Natural killer cell (primary cell): ENCODE measurements at regions not wholly inside any gene's neighbourhood (a gene's known extent, or its start where the extent isn't known, plus 50 kb on each side); places are given as distances from the start of the nearest gene placed in this dataset.

ENCODE experiments used
- ATAC-seq, 3 donors: fragments of 150-1000 bp in 2 of 3; fragments of 200-7000 bp in 1 of 3; cut with Tn5 transposase; 1 replicate in 1 of 3; 2 replicates in 2 of 3; pipeline ENCODE4 v1.10.0; 2021; ENCODE audit warnings: mild to moderate bottlenecking in 2 of 3, moderate library complexity in 2 of 3
- DNase-seq, 2 donors: peaks; one replicate each; pipeline versions ENCODE4 v3.0.0 to v3.0.0-alpha.2; 2013 to 2021; ENCODE audit warnings: mixed read lengths in 1 of 2
- H3K27ac ChIP-seq: one replicate; pipeline ENCODE4 v1.5.1; 2013; ENCODE audit warnings: mild to moderate bottlenecking, low read length
- H3K27me3 ChIP-seq: one replicate; pipeline ENCODE4 v1.6.1; 2013; ENCODE audit warnings: low read length; ENCODE audit not compliant: control insufficient read depth, insufficient read depth
- H3K36me3 ChIP-seq: one replicate; pipeline ENCODE4 v1.6.1; 2013; ENCODE audit warnings: low read length; ENCODE audit not compliant: control insufficient read depth, insufficient read depth
- H3K4me1 ChIP-seq: one replicate; pipeline ENCODE4 v1.6.1; 2013; ENCODE audit warnings: low read length; ENCODE audit not compliant: control insufficient read depth, insufficient read depth
- H3K4me3 ChIP-seq: one replicate; pipeline ENCODE4 v1.5.1; 2013; ENCODE audit warnings: low read length
- H3K9me3 ChIP-seq: one replicate; pipeline ENCODE4 v1.6.1; 2013; ENCODE audit warnings: low read length; ENCODE audit not compliant: control insufficient read depth, insufficient read depth
- H3K27ac Mint-ChIP-seq, 2 donors: one replicate each; pipeline ENCODE4 v1.8.0; 2022; ENCODE audit warnings: mild to moderate bottlenecking in 2 of 2, mixed read lengths in 2 of 2, moderate library complexity in 1 of 2
- H3K27me3 Mint-ChIP-seq, 2 donors: one replicate each; pipeline ENCODE4 v1.8.0; 2022; ENCODE audit warnings: low read depth in 2 of 2, mixed read lengths in 2 of 2
- H3K36me3 Mint-ChIP-seq: one replicate; pipeline ENCODE4 v1.8.0; 2022; ENCODE audit warnings: mixed read lengths
- H3K4me1 Mint-ChIP-seq, 2 donors: one replicate each; pipeline ENCODE4 v1.8.0; 2022; ENCODE audit warnings: mixed read lengths in 2 of 2
- H3K4me3 Mint-ChIP-seq: one replicate; pipeline ENCODE4 v1.8.0; 2022; ENCODE audit warnings: mild to moderate bottlenecking, moderate library complexity, mixed read lengths
- H3K9me3 Mint-ChIP-seq, 2 donors: one replicate each; pipeline ENCODE4 v1.8.0; 2022; ENCODE audit warnings: mixed read lengths in 2 of 2
- CTCF ChIP-seq: fragments of 200-600 bp; IDR thresholded peaks from one replicate; pipeline ENCODE4 v1.8.0; 2022; ENCODE audit warnings: antibody characterized with exemption
- WGBS: methylation state at CpG from one replicate; pipeline ENCODE4 v1.1.7; 2013; ENCODE audit warnings: missing lambda C conversion rate; ENCODE audit not compliant: insufficient coverage; 5-methylcytosine and 5-hydroxymethylcytosine counted together
- intact Hi-C: fragments of 100-400 bp; cut with micrococcal nuclease; formaldehyde crosslinking; loops from one replicate; pipeline ENCODE4 v1.14.2; 2022

- DNase-seq (no peak), ATAC-seq (no peak)
- no peaks in the 10 kb centered on the region for H3K27me3 ChIP-seq
- no peak overlapping the region for H3K27ac ChIP-seq
- H3K9me3 Mint-ChIP-seq, result peaks cover 6 to 11% of the 10 kb centered on the region in 2 donors
- TF ChIP-seq CTCF, result no peak
- no peaks in the 10 kb centered on the region for H3K36me3 Mint-ChIP-seq
- no peaks in the 10 kb centered on the region for H3K4me1 ChIP-seq
- H3K4me1 Mint-ChIP-seq, result no peaks in the 10 kb centered on the region
- H3K9me3 ChIP-seq, result peaks cover 4% of the 10 kb centered on the region
- H3K27me3 Mint-ChIP-seq, result no peaks in the 10 kb centered on the region
- H3K4me3 Mint-ChIP-seq, result no peak overlapping the region
- intact Hi-C loops, result no loop called here
- no peaks in the 10 kb centered on the region for H3K36me3 ChIP-seq
- H3K27ac Mint-ChIP-seq, result no peak overlapping the region
- H3K4me3 ChIP-seq, result no peak overlapping the region
- 93% methylated on average over 4 of the region's 4 CpGs for WGBS
Observed at GRCh38 chr7:118005026-118005425, 131.8 kb upstream of the CTTNBP2 start.

GRCh38 chr7:118006979-118007378 is 133.7 kb upstream of the CTTNBP2 start:
- no peaks in the 10 kb centered on the region for H3K27me3 Mint-ChIP-seq
- H3K9me3 ChIP-seq, result peaks cover 4% of the 10 kb centered on the region
- H3K27ac Mint-ChIP-seq, result no peak overlapping the region
- no peak for TF ChIP-seq CTCF
- ATAC-seq, result no peak
- no peaks in the 10 kb centered on the region for H3K27me3 ChIP-seq
- no peak overlapping the region for H3K27ac ChIP-seq
- H3K4me1 ChIP-seq, result no peaks in the 10 kb centered on the region
- peaks cover 9 to 15% of the 10 kb centered on the region in 2 donors for H3K9me3 Mint-ChIP-seq
- DNase-seq, result no peak
- no peak overlapping the region for H3K4me3 ChIP-seq
- no peak overlapping the region for H3K4me3 Mint-ChIP-seq
- H3K4me1 Mint-ChIP-seq, result no peaks in the 10 kb centered on the region
- intact Hi-C loops, result no loop called here
- H3K36me3 Mint-ChIP-seq, result no peaks in the 10 kb centered on the region
- 81% methylated on average over 5 of the region's 5 CpGs for WGBS
- H3K36me3 ChIP-seq, result no peaks in the 10 kb centered on the region

GRCh38 chr7:118009419-118009818 is 136.2 kb upstream of the CTTNBP2 start:
- H3K27me3 ChIP-seq, result no peaks in the 10 kb centered on the region
- WGBS, result 96% methylated on average over 2 of the region's 2 CpGs
- no peak overlapping the region for H3K4me3 ChIP-seq
- no peaks in the 10 kb centered on the region for H3K36me3 ChIP-seq
- H3K4me1 ChIP-seq, result no peaks in the 10 kb centered on the region
- Mint-ChIP-seq H3K36me3 (no peaks in the 10 kb centered on the region), H3K4me3 (no peak overlapping the region), H3K4me1 (no peaks in the 10 kb centered on the region), H3K9me3 (peaks cover 9 to 11% of the 10 kb centered on the region in 2 donors), H3K27me3 (no peaks in the 10 kb centered on the region), H3K27ac (no peak overlapping the region)
- intact Hi-C loops, result no loop called here
- H3K9me3 ChIP-seq, result peaks cover 4% of the 10 kb centered on the region
- no peak for ATAC-seq
- no peak for TF ChIP-seq CTCF
- no peak overlapping the region for H3K27ac ChIP-seq
- DNase-seq, result no peak

- no peak for TF ChIP-seq CTCF
- DNase-seq, result no peak
- no peaks in the 10 kb centered on the region for H3K27me3 ChIP-seq
- no peaks in the 10 kb centered on the region for H3K36me3 Mint-ChIP-seq
- no peaks in the 10 kb centered on the region for H3K36me3 ChIP-seq
- no peak for ATAC-seq
- peaks cover 1% of the 10 kb centered on the region for H3K9me3 ChIP-seq
- H3K27ac ChIP-seq, result no peak overlapping the region
- no peaks in the 10 kb centered on the region for H3K27me3 Mint-ChIP-seq
- no peak overlapping the region for H3K27ac Mint-ChIP-seq
- peaks cover 8 to 9% of the 10 kb centered on the region in 2 donors for H3K9me3 Mint-ChIP-seq
- no peaks in the 10 kb centered on the region for H3K4me1 ChIP-seq
- 100% methylated on average over 3 of the region's 3 CpGs for WGBS
- no peak overlapping the region for H3K4me3 Mint-ChIP-seq
- H3K4me3 ChIP-seq, result no peak overlapping the region
- intact Hi-C loops, result no loop called here
- H3K4me1 Mint-ChIP-seq, result no peaks in the 10 kb centered on the region
Observed at GRCh38 chr7:118011652-118012051, 138.4 kb upstream of the CTTNBP2 start.
